ENCODE measurements at regions not wholly inside any gene's neighbourhood (a gene's known extent, or its start where the extent isn't known, plus 50 kb on each side); places are given as distances from the start of the nearest gene placed in this dataset.

DNA sequence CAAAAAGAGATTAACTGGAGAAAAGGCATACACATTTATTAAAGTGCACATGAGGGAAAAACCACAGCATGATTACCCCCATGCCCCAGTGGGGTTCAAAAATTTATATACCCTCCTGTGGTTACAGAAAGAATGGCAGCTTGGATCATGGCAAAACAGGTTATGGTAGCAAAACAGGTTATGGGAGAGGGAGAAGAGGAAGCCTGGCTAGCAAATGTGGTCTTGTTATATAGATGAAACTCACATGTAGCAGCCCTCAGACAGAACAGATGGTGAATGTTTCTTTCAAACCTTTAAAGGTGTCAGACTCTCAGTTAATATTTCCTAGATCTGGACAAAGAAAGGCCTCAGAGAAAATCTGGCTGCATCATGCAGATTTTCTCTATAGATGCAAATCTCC lies 178.2 kb upstream of the ZC3H15 start:
- H3K4me1 Mint-ChIP-seq: peaks cover 10% of the 10 kb centered on the region
- no peak for DNase-seq (ENCODE audit: low spot score in 2 of 2, unreplicated experiment in 2 of 2)
- H3K36me3 Mint-ChIP-seq: peaks cover 10% of the 10 kb centered on the region
- H3K4me3 Mint-ChIP-seq: no peak overlapping the region
- H3K9me3 Mint-ChIP-seq: peaks cover 17% of the 10 kb centered on the region
- H3K27me3 Mint-ChIP-seq (ENCODE audit: low read depth): no peaks in the 10 kb centered on the region
- TF ChIP-seq, protein P1, sequence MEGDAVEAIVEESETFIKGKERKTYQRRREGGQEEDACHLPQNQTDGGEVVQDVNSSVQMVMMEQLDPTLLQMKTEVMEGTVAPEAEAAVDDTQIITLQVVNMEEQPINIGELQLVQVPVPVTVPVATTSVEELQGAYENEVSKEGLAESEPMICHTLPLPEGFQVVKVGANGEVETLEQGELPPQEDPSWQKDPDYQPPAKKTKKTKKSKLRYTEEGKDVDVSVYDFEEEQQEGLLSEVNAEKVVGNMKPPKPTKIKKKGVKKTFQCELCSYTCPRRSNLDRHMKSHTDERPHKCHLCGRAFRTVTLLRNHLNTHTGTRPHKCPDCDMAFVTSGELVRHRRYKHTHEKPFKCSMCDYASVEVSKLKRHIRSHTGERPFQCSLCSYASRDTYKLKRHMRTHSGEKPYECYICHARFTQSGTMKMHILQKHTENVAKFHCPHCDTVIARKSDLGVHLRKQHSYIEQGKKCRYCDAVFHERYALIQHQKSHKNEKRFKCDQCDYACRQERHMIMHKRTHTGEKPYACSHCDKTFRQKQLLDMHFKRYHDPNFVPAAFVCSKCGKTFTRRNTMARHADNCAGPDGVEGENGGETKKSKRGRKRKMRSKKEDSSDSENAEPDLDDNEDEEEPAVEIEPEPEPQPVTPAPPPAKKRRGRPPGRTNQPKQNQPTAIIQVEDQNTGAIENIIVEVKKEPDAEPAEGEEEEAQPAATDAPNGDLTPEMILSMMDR (IDR thresholded peaks at IDR 0.05; ENCODE audit: unreplicated experiment): no peak
- H3K27ac Mint-ChIP-seq: no peak overlapping the region

DNA sequence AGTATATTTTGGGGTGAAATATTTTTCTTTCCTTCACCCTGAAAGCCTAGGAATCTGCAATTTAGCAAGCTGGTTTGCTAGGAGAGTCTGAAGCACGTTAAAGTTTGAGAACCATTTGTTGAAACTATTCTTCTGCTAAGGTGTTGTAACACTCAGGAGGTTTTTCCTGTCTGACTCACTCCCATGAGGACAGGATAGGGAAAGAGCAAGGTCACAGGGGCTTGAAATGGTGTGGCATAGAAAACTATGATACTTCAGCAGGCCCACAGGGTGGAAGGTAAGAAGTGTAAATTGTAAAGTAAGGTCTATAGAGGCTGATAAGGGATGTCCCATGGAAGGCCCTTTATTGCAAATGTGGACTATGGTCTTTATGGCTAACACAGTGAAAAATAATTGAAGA lies 177.7 kb upstream of the ZC3H15 start:
- H3K27ac Mint-ChIP-seq: no peak overlapping the region
- H3K36me3 Mint-ChIP-seq: peaks cover 10% of the 10 kb centered on the region
- H3K9me3 Mint-ChIP-seq: peaks cover 17% of the 10 kb centered on the region

DNA sequence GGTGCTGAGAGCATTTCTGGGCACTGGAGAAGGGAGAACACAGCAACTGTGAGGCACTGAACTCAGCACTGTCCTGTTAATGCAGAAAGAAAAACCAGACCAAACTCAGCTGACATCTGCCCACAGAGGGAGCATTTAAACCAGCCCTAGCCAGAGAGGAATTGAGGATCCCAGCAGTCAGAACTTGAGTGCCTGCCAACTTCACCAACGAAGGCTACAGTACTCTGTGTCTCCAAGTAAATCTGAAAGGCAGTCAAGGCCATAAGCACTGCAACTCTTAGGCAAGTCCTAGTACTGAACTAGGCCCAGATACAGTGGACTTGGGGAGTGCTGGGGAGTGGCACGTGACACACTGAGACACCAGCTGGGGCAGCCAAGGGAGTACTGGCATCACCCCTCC lies 176.2 kb upstream of the ZC3H15 start:
- Mint-ChIP-seq H3K4me1 (peaks cover 8% of the 10 kb centered on the region), H3K27ac (no peak overlapping the region), H3K9me3 (peaks cover 27% of the 10 kb centered on the region), H3K27me3 (ENCODE audit: low read depth) (no peaks in the 10 kb centered on the region), H3K4me3 (no peak overlapping the region), H3K36me3 (peaks cover 16% of the 10 kb centered on the region)
- TF ChIP-seq, protein P1 (IDR thresholded peaks at IDR 0.05; ENCODE audit: unreplicated experiment): no peak
- no peak for DNase-seq (ENCODE audit: low spot score in 2 of 2, unreplicated experiment in 2 of 2)

More for the DNA sequence above, 177.7 kb upstream of the ZC3H15 start:
- Mint-ChIP-seq H3K4me3 (no peak overlapping the region), H3K27me3 (ENCODE audit: low read depth) (no peaks in the 10 kb centered on the region), H3K4me1 (peaks cover 10% of the 10 kb centered on the region)
- no peak for DNase-seq (ENCODE audit: low spot score in 2 of 2, unreplicated experiment in 2 of 2)
- TF ChIP-seq, protein P1 (IDR thresholded peaks at IDR 0.05; ENCODE audit: unreplicated experiment): no peak

DNA sequence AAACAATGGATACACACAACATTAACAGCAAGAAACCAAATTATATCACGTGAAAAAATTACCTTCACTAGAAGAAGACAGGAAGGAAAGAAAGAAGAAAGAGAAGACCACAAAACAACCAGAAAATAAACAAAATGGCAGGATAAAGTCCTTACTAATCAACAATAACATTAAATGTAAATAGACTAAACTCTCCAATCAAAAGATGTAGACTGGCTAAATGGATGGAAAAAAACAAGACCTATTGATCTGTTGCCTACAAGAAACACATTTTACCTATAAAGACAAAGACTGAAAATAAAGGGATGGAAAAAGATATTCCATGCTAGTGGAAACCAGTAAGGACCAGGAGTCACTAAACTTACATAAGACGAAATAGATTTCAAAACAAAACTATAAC lies 167.0 kb upstream of the ZC3H15 start:
- no peak overlapping the region for H3K27ac Mint-ChIP-seq
- H3K36me3 Mint-ChIP-seq: peaks cover 51% of the 10 kb centered on the region
- peaks cover 62% of the 10 kb centered on the region for H3K9me3 Mint-ChIP-seq
- no peak overlapping the region for H3K4me3 Mint-ChIP-seq
- TF ChIP-seq, protein P1 (IDR thresholded peaks at IDR 0.05; ENCODE audit: unreplicated experiment): no peak
- no peak for DNase-seq (ENCODE audit: low spot score in 2 of 2, unreplicated experiment in 2 of 2)
- no peaks in the 10 kb centered on the region for H3K4me1 Mint-ChIP-seq
- H3K27me3 Mint-ChIP-seq (ENCODE audit: low read depth): no peaks in the 10 kb centered on the region

DNA sequence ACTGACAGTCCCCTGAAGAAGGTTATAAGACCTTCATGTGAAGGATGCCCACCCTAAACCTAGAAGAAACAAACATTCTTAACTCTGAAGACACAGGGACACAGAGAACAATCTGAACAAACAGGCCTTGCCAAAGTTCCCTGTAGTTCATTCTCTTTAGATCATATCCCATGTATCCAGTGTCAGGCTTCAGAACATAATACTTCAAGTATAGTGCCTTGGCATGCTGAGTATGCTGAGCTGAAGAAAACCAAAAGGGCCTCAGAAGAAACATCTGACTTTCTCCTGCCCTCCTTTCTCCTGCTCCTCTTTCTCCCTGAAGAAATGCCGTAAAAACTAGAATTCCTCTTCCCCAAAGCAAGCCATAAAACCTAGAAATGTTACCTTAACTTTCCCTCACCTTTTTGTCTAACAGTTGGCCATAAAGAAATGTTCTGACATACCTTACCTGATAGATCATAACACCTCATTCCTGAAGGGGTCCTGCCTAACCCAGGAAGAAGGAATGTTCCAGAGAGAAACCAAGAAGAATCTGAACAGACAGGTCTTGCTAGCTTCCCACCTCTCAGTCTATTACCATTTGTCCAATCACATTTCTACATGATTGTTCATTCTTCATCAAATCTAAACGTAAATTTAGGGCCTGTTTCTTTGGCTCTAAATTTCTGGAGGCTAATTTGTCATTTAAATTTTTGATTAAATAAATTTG lies 160.1 kb upstream of the ZC3H15 start:
- Mint-ChIP-seq H3K27me3 (ENCODE audit: low read depth) (no peaks in the 10 kb centered on the region), H3K9me3 (peaks cover 41% of the 10 kb centered on the region), H3K4me3 (no peak overlapping the region), H3K4me1 (peaks cover 32% of the 10 kb centered on the region), H3K36me3 (peaks cover 26% of the 10 kb centered on the region), H3K27ac (peak overlapping the region; percentile 92)
- TF ChIP-seq, protein P1 (IDR thresholded peaks at IDR 0.05; ENCODE audit: unreplicated experiment): no peak
- DNase-seq (ENCODE audit: low spot score in 2 of 2, unreplicated experiment in 2 of 2): no peak

All from mesothelial cell of epicardium (in vitro differentiated cells).